ENCODE measurements at regions not wholly inside any gene's neighbourhood (a gene's known extent, or its start where the extent isn't known, plus 50 kb on each side); places are given as distances from the start of the nearest gene placed in this dataset.

- Histone ChIP-seq H3K9me2 (replicated peaks; ENCODE audit: low read depth, low read length) (no peaks in the 10 kb centered on the region), H3K79me2 (ENCODE audit: insufficient read depth, low read length) (no peaks in the 10 kb centered on the region), H3K4me2 (ENCODE audit: low read depth, low read length, poor library complexity, severe bottlenecking) (no peak overlapping the region), H3K9ac (ENCODE audit: low read depth, low read length, poor library complexity, severe bottlenecking) (no peak overlapping the region), H3K4me1 (ENCODE audit: insufficient read depth, low read length, poor library complexity, severe bottlenecking) (no peaks in the 10 kb centered on the region), H3K27me3 (ENCODE audit: insufficient read depth, low read length, poor library complexity, severe bottlenecking) (no peaks in the 10 kb centered on the region), H3K36me3 (ENCODE audit: insufficient read depth, low read length) (no peaks in the 10 kb centered on the region), H3K9me3 (ENCODE audit: insufficient read depth, low read depth, low read length) (peaks cover 18% of the 10 kb centered on the region; the same call in 1 of the 2 replicates), H3F3A (ENCODE audit: low read depth) (no peaks in the 10 kb centered on the region), H2AFZ (ENCODE audit: low read length) (no peak overlapping the region), H4K20me1 (ENCODE audit: insufficient read depth, low read length, poor library complexity, severe bottlenecking) (no peaks in the 10 kb centered on the region), H3K4me3 (ENCODE audit: low read length, poor library complexity, severe bottlenecking) (no peak overlapping the region)
- no peak for TF ChIP-seq EZH2phosphoT487 (IDR thresholded peaks at IDR 0.05; ENCODE audit: borderline replicate concordance)
- TF ChIP-seq, protein P1, sequence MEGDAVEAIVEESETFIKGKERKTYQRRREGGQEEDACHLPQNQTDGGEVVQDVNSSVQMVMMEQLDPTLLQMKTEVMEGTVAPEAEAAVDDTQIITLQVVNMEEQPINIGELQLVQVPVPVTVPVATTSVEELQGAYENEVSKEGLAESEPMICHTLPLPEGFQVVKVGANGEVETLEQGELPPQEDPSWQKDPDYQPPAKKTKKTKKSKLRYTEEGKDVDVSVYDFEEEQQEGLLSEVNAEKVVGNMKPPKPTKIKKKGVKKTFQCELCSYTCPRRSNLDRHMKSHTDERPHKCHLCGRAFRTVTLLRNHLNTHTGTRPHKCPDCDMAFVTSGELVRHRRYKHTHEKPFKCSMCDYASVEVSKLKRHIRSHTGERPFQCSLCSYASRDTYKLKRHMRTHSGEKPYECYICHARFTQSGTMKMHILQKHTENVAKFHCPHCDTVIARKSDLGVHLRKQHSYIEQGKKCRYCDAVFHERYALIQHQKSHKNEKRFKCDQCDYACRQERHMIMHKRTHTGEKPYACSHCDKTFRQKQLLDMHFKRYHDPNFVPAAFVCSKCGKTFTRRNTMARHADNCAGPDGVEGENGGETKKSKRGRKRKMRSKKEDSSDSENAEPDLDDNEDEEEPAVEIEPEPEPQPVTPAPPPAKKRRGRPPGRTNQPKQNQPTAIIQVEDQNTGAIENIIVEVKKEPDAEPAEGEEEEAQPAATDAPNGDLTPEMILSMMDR (conservative IDR thresholded peaks at IDR 0.05; ENCODE audit: low read length): no peak
These were observed 256.0 kb upstream of the B3GAT1 start for GRCh38 chr11:134668076-134668475.

DNA sequence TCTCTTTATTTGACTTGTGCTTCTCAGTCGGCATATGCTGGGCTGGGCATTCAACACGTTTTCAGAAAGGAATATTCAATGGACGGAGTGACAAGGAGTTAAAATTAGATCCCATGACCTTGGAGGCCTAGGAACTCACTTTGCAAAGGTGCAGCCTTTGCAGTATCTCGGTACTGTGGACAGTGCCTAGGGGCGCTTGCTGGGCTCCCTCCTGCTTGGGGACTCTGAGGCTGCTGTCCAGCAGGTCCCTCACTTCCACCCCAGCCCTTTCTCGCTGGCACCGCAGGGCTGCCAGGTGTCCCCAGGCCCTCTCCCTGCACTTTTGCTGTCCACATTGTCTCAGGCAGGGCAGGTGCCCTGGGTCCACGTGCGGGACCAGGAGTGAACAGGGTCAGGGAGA is 255.5 kb upstream of the B3GAT1 start:
- no peaks in the 10 kb centered on the region for H3K4me1 ChIP-seq (ENCODE audit: insufficient read depth, low read length, poor library complexity, severe bottlenecking)
- no peaks in the 10 kb centered on the region for H4K20me1 ChIP-seq (ENCODE audit: insufficient read depth, low read length, poor library complexity, severe bottlenecking)
- H3K9ac ChIP-seq (ENCODE audit: low read depth, low read length, poor library complexity, severe bottlenecking): no peak overlapping the region
- H2AFZ ChIP-seq (ENCODE audit: low read length): no peak overlapping the region
- TF ChIP-seq, protein P1 (conservative IDR thresholded peaks at IDR 0.05; ENCODE audit: low read length): no peak
- TF ChIP-seq EZH2phosphoT487 (IDR thresholded peaks at IDR 0.05; ENCODE audit: borderline replicate concordance): no peak
- H3F3A ChIP-seq (ENCODE audit: low read depth): no peaks in the 10 kb centered on the region
- no peaks in the 10 kb centered on the region for H3K9me2 ChIP-seq (replicated peaks; ENCODE audit: low read depth, low read length)
- no peaks in the 10 kb centered on the region for H3K27me3 ChIP-seq (ENCODE audit: insufficient read depth, low read length, poor library complexity, severe bottlenecking)
- H3K4me3 ChIP-seq (ENCODE audit: low read length, poor library complexity, severe bottlenecking): no peak overlapping the region
- H3K9me3 ChIP-seq (ENCODE audit: insufficient read depth, low read depth, low read length): peaks cover 18% of the 10 kb centered on the region; the same call in 1 of the 2 replicates
- H3K4me2 ChIP-seq (ENCODE audit: low read depth, low read length, poor library complexity, severe bottlenecking): no peak overlapping the region
- H3K79me2 ChIP-seq (ENCODE audit: insufficient read depth, low read length): no peaks in the 10 kb centered on the region
- H3K36me3 ChIP-seq (ENCODE audit: insufficient read depth, low read length): no peaks in the 10 kb centered on the region

DNA sequence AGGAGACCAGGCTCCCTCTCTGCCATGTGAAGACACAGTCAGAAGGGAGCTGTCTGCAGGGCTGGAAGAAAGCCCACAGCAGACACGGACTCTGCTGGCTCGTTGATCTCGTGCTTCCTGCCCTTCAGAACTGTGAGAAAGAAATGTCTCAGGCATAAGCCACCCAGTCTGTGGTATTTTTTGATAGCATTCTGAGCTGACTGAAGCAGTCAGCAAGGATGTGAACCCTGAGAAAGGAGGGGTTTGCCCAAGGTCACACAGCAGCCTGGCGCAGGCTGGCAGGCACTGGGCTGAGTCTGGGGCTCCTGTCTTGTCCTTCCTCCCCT is 255.1 kb upstream of the B3GAT1 start:
- no peaks in the 10 kb centered on the region for H3K36me3 ChIP-seq (ENCODE audit: insufficient read depth, low read length)
- peaks cover 18% of the 10 kb centered on the region; the same call in 1 of the 2 replicates for H3K9me3 ChIP-seq (ENCODE audit: insufficient read depth, low read depth, low read length)
- no peak overlapping the region for H3K4me2 ChIP-seq (ENCODE audit: low read depth, low read length, poor library complexity, severe bottlenecking)
- H3K79me2 ChIP-seq (ENCODE audit: insufficient read depth, low read length): no peaks in the 10 kb centered on the region
- no peak overlapping the region for H3K4me3 ChIP-seq (ENCODE audit: low read length, poor library complexity, severe bottlenecking)
- no peaks in the 10 kb centered on the region for H3K27me3 ChIP-seq (ENCODE audit: insufficient read depth, low read length, poor library complexity, severe bottlenecking)
- no peak for TF ChIP-seq EZH2phosphoT487 (IDR thresholded peaks at IDR 0.05; ENCODE audit: borderline replicate concordance)
- TF ChIP-seq, protein P1 (conservative IDR thresholded peaks at IDR 0.05; ENCODE audit: low read length): no peak
- H3F3A ChIP-seq (ENCODE audit: low read depth): no peaks in the 10 kb centered on the region
- no peaks in the 10 kb centered on the region for H3K4me1 ChIP-seq (ENCODE audit: insufficient read depth, low read length, poor library complexity, severe bottlenecking)
- H4K20me1 ChIP-seq (ENCODE audit: insufficient read depth, low read length, poor library complexity, severe bottlenecking): no peaks in the 10 kb centered on the region
- no peak overlapping the region for H3K9ac ChIP-seq (ENCODE audit: low read depth, low read length, poor library complexity, severe bottlenecking)
- no peak overlapping the region for H2AFZ ChIP-seq (ENCODE audit: low read length)
- no peaks in the 10 kb centered on the region for H3K9me2 ChIP-seq (replicated peaks; ENCODE audit: low read depth, low read length)

Data from Loucy (cell line).